T-helper 9 cell (primary cell): ENCODE measurements at regions not wholly inside any gene's neighbourhood (a gene's known extent, or its start where the extent isn't known, plus 50 kb on each side); places are given as distances from the start of the nearest gene placed in this dataset.

Source experiments
- DNase-seq: peaks from one replicate; pipeline ENCODE4 v3.0.0-alpha.2; 2020

DNA sequence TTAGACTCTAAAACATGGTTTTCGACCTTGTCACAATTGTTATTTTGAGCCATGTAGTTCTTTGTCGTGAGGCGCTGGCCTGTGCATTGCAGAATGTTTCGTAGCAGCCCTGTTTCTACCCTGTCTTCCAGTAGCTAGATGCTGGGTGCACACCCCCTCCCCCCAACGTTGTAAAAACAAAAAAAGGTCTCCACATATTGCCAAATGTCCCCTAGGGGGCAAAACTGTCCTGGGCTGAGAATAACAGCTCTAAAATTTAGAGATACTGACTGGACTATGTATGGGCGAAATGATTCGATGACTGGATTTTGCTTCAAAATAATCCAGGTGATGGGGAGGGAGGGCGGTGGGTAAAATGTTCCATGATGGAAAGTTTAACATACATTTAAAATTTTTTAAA, 126.1 kb upstream of the FUT8 start:
- no peak for DNase-seq

DNA sequence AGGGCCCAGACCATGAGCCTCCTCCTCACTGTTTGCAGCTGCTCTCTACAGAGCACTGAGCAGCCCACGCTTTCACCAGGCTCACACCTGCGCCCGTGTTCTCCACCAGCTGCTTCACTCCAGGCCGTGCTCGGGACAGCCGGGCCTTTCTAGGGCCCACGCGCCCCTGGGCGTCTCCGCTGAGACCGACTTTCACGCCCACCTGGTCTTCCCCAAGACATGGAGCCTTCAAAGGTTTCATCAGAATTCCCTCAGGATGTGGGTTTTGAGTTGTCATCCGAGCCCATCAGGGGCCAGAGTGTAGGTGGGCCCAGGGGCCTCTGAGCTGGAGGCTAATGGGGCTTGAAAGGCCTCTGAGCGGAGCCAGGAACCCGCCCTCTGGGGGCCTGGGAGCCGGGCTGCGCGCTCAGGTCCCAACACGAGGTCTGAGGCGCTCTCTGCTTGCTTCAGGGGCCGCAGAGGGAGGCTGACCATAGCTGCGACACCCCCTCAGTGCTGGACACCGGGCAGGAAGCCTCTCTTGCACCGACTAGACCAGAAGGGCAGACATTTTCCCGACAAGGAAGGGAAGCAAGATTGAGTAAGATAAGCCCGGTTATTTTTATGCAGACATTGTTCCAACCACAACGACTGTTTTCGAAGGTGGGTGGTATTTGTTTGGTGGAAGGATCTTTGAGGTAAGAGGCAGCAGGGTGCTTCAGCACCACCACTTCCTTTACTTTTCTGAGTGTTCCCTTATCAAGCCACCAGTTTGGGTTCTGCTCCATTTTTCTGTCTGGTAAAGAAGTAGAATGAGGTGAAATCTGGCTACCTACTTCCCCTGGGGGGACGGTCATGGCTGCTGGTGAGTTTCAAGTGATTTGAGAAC, 125.0 kb upstream of the FUT8 start:
- DNase-seq, result peak; percentile 9

DNA sequence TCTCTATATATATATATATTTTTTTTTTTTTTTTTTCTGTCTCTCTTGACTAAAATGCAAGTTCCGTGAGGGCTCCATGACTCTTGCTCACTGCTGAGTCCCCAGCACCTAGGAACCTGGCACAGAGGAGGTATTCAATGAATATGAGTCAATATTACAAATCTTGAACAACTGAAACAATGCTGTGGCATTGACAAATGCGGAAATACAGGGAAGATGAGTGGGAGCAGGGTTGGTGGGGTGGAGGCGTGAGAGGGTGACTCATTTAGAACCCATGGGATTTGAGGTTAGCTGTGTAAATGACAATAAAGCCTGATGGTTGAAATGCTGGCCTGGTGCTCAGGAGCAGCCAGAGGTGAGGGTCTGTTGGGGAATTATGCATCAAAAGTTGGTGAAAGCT, 121.7 kb upstream of the FUT8 start:
- DNase-seq, result no peak

DNA sequence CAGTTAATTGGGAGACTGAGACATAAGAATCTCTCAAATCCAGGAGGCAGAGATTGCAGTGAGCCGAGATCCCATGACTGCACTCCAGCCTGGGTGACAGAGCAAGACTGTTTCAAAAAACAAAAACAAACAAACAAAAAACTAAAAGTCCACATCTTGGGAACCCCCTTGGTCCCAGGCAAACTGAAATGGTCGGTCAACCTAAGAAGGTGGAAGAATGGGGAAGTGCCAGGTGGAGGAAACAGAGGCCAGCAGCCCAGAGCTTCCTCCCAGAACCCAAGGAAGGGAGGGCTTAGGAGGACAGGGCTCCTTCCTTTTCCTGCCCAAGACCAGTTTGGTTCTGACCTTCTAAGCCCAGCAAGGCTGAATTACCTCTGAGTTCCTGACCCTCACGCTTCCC, 121.0 kb upstream of the FUT8 start:
- no peak for DNase-seq

DNA sequence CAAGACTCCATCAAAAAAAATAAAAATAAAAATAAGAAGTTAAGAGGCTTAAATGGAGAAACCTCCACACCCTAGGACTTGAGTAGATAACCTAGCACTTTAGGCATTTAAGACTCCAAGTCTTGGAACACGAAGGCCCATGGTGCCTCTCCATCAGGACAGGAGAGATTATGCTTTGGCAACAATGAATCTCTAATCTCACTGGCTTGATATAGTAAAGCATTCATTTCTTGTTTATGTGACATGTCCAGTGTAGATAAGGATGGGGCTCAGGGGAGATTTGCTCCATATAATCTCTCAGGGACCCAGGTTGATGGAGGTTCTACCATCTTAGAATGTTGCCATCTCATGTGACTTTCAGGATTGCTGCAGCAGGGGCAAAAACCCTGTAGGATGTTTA, 117.7 kb upstream of the FUT8 start:
- DNase-seq, result no peak

DNA sequence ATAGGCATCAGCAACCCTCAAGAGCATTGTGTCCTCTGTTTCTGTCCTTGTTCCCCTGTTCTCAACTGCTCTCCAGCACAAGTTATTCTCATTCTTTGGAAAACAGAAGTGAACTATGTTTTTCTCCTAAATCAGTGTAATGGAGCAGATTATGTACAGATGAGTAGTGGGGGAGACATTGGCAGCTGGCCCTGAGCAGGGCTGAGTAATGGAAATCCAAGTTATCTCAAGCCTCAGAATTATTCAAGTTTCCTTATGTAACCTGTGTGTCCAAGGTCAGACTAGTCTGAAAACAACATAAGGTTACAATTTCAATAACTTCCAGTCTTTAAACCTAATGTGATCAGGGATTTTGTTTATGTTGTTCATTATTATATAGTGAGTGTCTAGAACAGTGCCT, 116.1 kb upstream of the FUT8 start:
- no peak for DNase-seq

DNA sequence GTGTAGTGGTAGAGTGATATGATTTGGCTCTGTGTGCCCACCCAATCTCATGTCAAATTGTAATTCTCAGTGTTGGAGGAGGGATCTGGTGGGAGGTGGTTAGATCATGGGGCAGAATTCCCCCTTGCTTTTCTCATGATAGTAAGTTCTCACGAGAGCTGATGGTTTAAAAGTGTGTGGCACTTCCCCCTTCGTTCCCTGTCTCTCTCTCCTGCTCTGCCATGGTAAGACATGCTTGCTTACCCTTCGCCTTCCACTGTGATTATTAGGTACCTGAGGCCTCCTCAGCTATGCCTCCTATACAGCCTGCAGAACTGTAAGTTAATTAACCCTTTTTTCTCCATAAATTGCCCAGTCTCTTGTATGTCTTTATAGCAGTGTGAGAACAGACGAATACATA, 115.7 kb upstream of the FUT8 start:
- DNase-seq, result no peak

DNA sequence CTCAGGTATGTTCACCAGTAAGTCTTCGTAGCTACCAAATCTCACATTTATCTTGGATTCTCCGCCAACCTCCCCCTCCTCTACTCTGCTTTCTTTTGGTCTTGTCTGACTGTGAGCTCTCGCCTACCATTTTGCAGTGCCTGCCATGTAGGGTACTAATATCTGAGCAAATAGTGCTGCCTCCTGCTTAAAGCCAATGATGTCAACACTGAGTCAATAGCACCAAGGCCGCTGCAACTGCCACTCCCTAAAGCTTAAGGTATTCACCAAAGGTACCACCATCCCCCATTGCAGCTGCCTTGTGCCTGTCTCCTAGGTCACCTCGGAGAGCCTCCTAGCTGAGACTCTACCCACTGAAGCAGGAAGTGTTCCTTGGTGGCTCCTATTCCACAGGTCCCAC, 114.8 kb upstream of the FUT8 start:
- DNase-seq, result no peak

DNA sequence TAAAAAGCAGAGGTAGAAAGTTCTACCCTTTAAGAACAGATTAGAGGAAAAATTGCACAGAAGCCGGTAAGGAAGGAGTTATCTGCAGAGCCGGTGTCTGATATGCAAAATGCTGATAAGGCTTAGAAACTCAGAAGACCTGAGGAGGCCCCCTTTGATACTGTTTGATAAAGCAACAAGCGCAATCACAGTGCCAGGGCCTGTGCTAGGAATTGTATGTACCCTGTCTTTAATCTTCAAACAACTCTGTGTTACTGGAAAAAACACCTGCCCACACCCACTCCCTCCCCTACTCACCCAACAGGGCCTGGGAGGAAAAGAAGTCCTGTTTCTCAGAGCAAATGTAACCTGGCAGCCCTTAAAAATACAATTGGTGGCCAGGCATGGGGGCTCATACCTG, 112.7 kb upstream of the FUT8 start:
- DNase-seq, result no peak

DNA sequence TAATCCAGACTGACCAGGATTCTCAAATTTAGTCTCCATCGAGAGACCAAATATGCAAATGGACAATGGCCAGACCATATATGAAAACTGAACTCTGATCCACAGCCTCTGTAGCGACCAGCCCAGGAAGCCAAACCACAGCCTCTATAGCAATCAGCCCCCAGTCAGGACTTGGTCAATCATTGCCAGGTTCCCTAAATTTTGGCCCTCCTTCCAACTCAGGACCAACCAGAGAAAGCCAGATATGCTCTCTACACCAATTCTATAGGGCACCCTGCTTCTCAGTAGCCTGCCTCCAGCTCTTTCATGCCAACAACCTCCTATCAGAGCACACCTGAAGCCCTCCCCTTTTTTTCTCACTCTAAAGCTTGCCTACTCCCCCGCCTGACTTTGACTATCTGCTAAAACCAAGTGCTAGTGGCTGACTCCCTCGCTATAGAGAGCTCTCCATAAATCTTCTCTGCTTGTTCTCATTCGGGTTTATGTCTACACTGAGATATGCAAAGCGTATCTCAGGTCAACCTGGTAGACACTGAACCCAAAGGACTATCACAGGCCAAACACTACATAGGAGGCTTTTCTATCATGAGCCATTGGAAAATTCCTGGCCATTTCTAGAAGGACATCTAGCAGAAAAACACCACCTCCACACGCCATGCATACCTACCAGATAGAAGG, 110.5 kb upstream of the FUT8 start:
- no peak for DNase-seq

DNA sequence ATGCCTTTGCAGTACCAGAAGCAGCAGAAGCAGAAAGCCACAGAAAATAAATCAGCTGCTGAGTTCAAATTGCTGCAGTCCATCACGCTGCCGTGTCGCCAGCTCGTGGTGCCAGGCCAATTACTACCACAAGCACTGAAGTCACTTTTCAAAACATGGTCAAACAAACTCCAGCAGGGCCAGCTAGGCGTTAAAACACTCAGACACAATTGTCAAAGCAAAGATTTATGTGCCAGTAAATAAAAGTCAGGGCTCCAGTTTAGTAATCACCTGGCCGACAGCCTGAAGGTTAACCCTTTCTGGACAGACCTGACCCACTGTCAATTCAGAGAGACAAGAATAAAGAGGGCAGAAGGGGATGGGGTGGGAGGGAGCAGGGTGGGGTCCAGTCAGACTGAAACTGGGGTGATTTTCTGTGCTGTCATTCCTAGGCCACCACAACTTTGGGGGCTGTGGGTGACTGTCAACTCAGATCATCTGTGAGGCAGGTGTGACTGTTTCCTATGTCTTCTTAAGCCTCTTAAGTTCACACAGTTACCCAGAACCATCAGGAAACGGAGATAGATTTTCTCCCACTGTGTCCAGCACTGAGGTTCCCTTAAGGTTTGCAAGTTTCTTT, 109.8 kb upstream of the FUT8 start:
- DNase-seq, result no peak

DNA sequence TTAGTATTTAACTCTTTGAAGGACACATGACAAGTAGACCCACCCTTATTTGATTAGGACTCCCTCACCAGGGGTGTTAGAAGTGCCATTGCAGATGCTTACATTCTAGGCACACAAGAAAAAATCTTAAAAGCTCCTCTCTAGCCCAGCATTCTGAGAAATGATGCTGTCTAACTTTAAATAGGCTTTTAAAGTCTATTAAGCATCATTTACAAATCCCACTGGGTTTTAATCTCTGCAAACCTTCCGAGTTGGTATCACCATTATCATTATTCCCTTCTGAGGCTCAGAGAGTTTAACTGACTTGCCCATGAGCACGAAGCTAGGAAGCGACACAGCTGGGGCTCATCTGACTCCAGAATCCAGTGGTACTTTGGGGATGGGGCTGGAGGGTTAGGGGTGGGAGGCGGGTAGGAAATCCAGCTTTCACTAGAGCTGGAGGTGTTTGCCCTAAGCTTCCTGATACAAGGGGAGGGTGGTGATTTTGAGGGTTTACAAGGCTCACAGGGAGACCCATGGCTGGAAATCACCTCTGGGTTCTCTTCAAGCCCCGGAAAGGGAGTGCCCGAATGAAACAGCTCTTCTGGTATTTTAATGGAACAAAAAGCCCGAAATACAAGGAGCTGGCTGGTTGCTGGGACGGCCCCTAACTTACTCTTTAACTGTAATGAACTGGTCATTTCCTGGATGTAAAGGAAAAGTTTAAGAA, 109.2 kb upstream of the FUT8 start:
- DNase-seq, result no peak

DNA sequence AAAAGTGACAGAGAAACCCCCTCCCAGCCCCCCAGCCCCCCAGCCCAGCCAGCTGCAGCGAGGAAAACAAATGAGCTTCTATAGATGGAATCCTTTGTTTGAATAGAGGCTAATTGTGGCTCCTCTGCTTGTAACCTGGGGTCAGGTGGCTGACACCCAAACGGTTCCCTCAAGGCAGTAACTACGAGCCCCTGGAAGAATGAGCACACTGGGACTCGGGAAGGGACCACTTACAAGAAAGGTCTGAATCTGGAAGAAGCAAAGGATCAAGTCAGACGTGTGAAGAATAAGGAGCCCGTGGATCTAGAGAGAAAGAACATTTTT, 108.7 kb upstream of the FUT8 start:
- no peak for DNase-seq

DNA sequence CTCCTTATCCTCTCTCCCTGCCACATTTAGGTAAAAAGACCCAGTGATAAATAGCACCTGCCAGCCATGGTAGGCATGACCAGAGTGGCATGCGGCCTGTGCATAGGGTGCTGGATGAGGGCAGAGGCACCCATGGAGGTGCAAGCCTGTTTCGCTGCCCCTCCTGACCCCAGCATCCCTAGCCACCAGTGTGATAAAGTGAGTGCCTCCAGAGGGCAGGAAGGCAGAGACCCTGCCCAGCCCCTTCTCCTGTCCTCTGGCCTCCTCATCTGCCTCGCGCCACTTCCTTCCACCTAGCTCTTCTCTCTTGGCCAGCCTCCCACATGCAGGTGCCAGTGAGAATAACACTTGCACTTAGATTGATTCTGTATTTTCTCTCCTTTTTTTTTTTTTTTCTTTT, 108.3 kb upstream of the FUT8 start:
- DNase-seq, result no peak

DNA sequence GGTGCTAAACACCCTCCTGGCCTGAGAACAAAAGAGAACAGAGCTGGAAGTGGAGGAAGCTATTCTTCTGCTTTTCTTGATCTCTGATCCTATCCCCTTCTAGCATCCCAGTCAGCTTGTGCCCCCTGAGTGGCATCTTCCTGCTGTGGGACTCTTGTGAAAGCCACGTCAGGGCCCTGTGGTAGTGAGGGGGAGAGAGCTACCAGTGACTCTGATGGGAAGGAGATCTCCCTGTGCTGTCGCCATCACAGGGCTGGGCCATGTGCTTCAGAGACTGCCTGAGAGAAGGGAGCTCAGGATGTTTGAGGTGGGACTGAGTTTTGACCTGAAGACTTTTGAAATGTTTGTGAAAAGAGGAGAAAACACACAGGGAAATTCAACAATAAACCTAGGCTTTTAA, 107.6 kb upstream of the FUT8 start:
- DNase-seq, result no peak

DNA sequence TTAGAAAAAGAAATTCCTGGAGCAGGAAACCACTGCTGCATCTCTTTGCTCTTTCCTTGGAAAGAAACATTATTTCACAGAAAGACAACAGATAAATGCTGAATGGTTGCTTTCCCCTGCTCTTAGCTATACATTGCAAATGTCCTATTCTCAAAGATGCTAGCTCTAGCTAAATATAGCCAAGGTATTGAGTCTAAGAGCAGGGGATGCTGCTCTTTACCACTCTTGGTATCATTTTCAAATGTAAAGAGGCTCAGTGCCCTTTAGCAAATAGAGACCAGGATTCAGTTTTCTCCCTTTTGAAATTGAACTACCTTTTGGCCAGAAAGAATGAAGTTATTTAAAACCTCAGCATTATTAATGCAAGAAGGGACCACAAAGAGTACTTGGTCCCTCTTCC, 104.0 kb upstream of the FUT8 start:
- DNase-seq, result no peak

DNA sequence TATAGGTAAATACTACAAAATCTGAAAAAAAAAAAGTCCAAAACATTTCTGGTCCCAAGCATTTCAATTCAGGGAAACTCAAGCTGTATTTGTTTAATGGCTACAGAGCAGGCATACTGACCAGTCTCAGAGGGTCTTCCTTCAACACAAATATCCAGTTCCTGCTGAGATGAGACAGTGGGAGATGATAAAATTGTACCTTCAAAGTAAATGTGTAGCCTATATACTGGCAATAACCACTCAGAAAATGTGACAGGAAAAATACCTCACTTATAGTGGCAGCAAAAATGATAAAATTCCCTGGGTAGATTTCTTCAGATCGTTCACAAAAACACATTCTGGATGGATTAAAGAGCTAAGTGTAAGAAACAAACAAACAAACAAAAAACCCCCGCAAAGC, 102.0 kb upstream of the FUT8 start:
- no peak for DNase-seq

DNA sequence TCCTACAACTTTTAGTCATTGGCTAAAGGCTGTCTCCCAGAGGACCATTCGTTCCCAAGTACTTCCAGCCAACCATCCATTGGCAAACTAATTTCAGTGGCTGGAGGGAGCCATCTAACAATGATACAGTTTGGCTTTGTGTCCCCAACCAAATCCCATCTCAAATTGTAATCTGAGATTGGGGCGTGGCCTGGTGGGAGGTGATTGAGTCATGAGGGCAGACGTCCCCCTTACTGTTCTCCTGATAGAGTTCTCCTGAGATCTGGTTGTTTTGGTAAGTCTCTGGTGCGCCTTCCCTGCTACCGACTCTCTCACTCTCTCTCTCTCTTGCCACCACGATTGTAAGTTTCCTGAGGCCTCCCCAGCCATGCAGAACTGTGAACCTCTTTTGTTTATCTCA, 99.7 kb upstream of the FUT8 start:
- DNase-seq, result no peak

DNA sequence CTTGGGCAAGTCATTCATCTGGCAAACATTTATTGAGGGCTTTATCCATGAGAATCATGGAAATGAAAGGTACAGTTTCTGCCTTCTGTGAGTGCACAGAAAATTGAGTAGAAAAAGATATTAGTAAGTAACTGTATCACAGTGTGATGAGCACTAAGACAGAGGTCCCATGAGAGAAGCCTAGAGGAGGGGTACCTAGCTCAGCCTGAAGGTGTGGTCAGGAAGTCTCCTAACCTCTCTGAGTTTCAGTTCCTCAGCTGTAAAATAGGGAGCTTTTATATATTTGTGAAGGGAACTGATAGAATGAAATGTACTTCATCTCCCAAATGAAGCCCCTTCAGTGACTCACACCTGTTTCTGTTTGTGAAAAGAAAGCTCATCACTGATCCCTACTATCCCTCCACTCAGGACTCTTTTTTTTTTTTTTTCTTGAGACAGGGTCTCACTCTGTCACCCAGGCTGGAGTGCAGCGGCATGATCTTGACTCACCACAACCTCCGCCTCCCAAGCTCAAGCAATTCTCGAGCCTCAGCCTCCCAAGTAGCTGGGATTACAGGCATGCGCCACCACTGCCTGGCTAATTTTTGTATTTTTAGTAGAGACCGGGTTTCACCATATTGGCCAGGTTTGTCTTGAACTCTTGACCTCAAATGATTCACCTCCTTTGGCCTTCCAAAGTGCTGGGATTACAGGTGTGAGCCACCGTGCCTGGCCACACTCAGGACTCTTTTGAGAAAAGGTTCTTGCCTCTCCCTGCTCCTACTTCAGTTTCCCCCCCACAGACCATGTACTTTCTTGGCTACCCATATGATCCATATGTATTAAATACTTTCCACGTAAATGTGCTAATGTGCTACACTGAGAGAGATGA, 93.7 kb upstream of the FUT8 start:
- no peak for DNase-seq

DNA sequence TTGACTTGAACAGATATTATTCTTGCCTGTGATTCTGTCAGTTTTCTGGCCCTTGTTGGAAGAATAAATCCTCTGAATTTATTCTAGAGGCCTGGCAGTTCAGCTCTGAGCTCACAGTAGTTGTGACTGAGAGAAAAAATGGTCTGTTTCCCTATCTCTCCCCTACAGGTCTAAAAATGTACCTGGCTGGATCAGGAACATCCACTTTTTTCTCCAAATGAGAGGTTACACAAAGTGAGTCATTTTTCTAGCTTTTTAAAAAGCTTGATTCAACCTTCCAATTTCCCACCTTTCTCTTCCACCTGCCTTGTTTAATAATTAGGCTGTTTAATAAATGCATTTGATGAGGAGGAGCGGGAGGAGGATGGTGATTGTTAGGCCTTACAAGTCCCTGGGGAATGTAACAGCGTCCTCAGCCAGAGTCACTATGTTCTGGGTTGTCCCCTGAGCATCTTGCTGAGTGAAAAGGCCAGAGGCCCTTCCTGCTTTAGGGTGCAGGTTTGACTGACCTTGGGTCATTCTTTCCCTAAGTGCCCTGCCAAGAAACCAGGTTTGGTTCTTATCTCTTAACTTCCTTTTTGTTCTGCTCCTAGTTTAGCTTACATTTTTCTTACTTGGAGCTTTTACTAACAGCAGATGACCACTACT, 91.7 kb upstream of the FUT8 start:
- DNase-seq, result no peak

DNA sequence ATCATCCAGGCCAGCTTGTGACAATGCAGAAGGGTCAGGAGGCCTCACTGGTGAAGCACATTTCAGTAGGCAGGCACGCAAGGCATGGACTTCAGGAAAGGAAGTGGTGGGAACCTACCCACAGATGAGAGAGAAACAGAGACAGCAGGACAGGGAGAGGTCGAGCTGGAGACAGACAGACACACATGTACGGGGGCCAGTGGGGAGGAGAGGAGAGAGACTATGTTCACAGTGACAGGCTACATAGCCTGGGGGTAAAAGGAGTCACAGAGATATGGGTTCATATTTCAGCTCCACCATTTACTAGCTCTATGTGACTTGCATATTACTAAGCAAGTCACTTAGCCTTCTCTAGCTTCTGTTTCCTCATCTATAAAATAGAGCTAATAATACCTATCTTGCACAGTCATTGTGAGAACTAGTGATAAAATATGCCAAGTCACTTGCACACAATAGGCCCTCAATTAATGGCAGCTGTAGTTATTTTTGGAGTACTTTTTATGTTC, 91.1 kb upstream of the FUT8 start:
- DNase-seq, result no peak

DNA sequence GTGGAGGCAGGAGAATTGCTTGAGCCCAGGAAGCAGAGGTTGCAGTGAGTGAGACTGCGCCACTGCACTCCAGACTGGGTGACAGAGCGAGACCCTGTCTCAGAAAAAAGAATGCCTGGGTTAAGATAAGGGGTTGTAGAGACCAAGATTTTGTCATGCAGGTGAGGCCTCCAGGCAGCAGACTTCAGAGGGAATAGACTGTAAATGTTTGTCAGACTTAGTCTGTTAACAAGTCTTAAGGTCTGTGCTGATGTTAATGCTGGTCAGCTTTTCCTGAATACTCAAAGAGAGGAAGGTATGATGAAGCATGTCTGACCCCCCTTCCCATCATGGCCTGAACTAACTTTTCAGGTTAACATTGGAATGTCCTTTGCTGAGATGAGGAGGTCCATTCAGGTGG, 83.0 kb upstream of the FUT8 start:
- DNase-seq, result no peak
